ENCODE measurements at regions not wholly inside any gene's neighbourhood (a gene's known extent, or its start where the extent isn't known, plus 50 kb on each side); places are given as distances from the start of the nearest gene placed in this dataset.

GRCh38 chr1:219993554-219994433 is 52.5 kb downstream of the EPRS1 start:
- DNase-seq (ENCODE audit: low read depth): no peak

GRCh38 chr1:219991919-219992318 is 54.4 kb downstream of the EPRS1 start:
- DNase-seq (ENCODE audit: low read depth): no peak

GRCh38 chr1:219991511-219991810 is 54.8 kb downstream of the EPRS1 start:
- no peak for DNase-seq (ENCODE audit: low read depth)

- DNase-seq (ENCODE audit: low read depth): peak; percentile 41
These were observed 55.4 kb downstream of the EPRS1 start for GRCh38 chr1:219990782-219991510.

- DNase-seq (ENCODE audit: low read depth): no peak
These were observed 56.5 kb downstream of the EPRS1 start for GRCh38 chr1:219989766-219990165.

GRCh38 chr1:219988818-219989217 is 57.5 kb downstream of the EPRS1 start:
- DNase-seq (ENCODE audit: low read depth): no peak

- no peak for DNase-seq (ENCODE audit: low read depth)
These were observed 57.9 kb downstream of the EPRS1 start for GRCh38 chr1:219988387-219988786.

- DNase-seq (ENCODE audit: low read depth): no peak
These were observed 59.0 kb upstream of the SLC30A10 start for GRCh38 chr1:219987325-219987724.

- DNase-seq (ENCODE audit: low read depth): no peak
These were observed 56.8 kb upstream of the SLC30A10 start for GRCh38 chr1:219985169-219985568.

Data from amniotic epithelial cell (primary cell).